ENCODE measurements at regions not wholly inside any gene's neighbourhood (a gene's known extent, or its start where the extent isn't known, plus 50 kb on each side); places are given as distances from the start of the nearest gene placed in this dataset.

GRCh38 chrX:36927712-36928111 is 80.5 kb upstream of the FAM47C start:
- TF ChIP-seq GATA2 (IDR thresholded peaks at IDR 0.05; ENCODE audit: low read depth, low read length) = no peak
- TF ChIP-seq GATA3 (IDR thresholded peaks at IDR 0.05; ENCODE audit: low read depth, low read length) = no peak

- TF ChIP-seq GATA2 (IDR thresholded peaks at IDR 0.05; ENCODE audit: low read depth, low read length) = no peak
- TF ChIP-seq GATA3 (IDR thresholded peaks at IDR 0.05; ENCODE audit: low read depth, low read length) = no peak
These were observed 77.7 kb upstream of the FAM47C start for GRCh38 chrX:36930491-36930890.

DNA sequence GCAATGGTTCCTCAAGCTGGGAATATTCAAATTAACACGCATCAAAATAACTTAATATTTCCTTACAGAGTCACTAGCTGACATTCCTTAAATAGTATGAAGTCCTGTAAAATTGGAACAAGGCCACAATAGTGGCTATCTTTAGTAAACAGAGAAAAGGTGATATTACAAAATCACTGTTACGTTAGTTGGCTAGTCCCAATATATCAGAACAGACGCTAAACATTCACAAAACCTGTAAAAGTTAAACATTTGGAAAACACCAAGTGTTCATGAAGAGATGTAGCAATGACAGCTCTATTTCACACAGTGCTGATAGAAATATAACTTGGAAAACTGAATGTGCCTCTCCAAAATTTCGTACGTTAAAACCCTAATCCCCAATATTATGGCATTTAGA is 61.0 kb upstream of the FAM47C start:
- TF ChIP-seq GATA2 (IDR thresholded peaks at IDR 0.05; ENCODE audit: low read depth, low read length) = no peak

GRCh38 chrX:36950495-36951253 is 57.5 kb upstream of the FAM47C start:
- TF ChIP-seq GATA3 (IDR thresholded peaks at IDR 0.05; ENCODE audit: low read depth, low read length) (no peak), GATA2 (IDR thresholded peaks at IDR 0.05; ENCODE audit: low read depth, low read length) (no peak)

DNA sequence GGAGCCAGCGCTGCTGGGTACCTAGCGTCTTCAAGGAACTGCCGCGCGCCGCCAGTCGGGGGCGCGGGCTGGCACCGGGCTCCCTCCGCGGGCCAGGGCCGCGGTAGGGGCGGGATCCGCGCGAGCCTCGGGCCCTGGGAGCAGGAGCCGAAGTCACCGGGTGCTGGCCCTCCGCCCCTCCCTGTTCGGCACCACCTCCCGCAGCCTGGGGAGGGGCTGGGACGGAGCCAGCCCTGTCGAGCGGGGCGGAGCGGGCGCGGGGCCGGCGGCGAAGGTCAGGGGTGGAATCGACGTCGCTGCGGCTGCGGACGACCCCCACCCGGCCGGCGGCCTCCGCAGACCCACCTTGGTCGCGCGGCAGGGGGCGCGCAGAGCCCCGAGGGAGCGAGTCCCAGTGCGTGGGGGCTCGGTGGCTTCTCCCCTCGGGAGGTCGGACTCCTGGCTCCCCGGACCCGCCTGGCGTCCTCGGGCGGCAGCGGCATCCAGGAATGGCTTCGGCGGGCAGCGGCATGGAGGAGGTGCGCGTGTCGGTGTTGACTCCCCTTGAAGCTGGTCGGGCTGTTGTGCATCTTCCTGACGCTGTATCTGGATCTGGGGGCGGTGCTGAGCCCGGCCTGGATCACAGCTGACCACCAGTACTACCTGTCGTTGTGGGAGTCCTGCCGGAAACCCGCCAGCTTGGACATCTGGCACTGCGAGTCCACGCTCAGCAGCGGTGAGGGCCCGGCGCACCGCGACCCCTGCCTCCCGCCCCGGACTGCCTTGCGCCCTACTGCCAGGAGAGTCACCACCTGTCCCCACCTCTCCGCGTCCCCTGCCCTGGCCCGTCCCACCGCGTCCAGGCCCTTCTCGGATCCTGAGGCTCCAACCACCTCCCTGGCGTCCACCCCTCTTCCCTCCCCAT is 50.5 kb upstream of the FAM47C start:
- TF ChIP-seq GATA2 (IDR thresholded peaks at IDR 0.05; ENCODE audit: low read depth, low read length) (no peak), GATA3 (IDR thresholded peaks at IDR 0.05; ENCODE audit: low read depth, low read length) (no peak)

Data from SH-SY5Y (cell line).